GM10266 (cell line): ENCODE measurements at regions not wholly inside any gene's neighbourhood (a gene's known extent, or its start where the extent isn't known, plus 50 kb on each side); places are given as distances from the start of the nearest gene placed in this dataset.

ENCODE experiments used
- DNase-seq: peaks from one replicate; pipeline ENCODE4 v3.0.0; 2012; ENCODE audit errors: extremely low spot score
- CTCF ChIP-seq: IDR thresholded peaks from 2 replicates; pipeline ENCODE4 v1.5.1; 2012; ENCODE audit warnings: mild to moderate bottlenecking, low read depth; ENCODE audit not compliant: control insufficient read depth, insufficient read depth; ENCODE audit errors: missing control alignments

GRCh38 chr2:104473546-104473945 is 380.4 kb upstream of the POU3F3 start:
- no peak for DNase-seq
- TF ChIP-seq CTCF = no peak

GRCh38 chr2:104474716-104475115 is 379.2 kb upstream of the POU3F3 start:
- no peak for TF ChIP-seq CTCF
- DNase-seq = no peak

GRCh38 chr2:104476075-104476474 is 377.8 kb upstream of the POU3F3 start:
- TF ChIP-seq CTCF = no peak
- no peak for DNase-seq

- no peak for DNase-seq
- TF ChIP-seq CTCF = no peak
These were observed 377.3 kb upstream of the POU3F3 start for GRCh38 chr2:104476563-104476988.

- DNase-seq = no peak
- no peak for TF ChIP-seq CTCF
These were observed 372.6 kb upstream of the POU3F3 start for GRCh38 chr2:104481341-104481740.

GRCh38 chr2:104487366-104487765 is 366.5 kb upstream of the POU3F3 start:
- no peak for DNase-seq
- no peak for TF ChIP-seq CTCF

GRCh38 chr2:104493698-104494097 is 360.2 kb upstream of the POU3F3 start:
- no peak for TF ChIP-seq CTCF

More at GRCh38 chr2:104493698-104494097, 360.2 kb upstream of the POU3F3 start:
- DNase-seq = no peak
